PC-9 (cell line): ENCODE measurements at regions not wholly inside any gene's neighbourhood (a gene's known extent, or its start where the extent isn't known, plus 50 kb on each side); places are given as distances from the start of the nearest gene placed in this dataset.

Experiments used
- BruUV-seq: library from RNA; stranded (reverse); fragments of 400-500 nt; replicated peaks from 2 replicates; lab custom pipeline; 2021; lab: Mats Ljungman, UMichigan
- CTCF ChIA-PET: fragments of 300-600 bp; sonication (Branson Sonifier 250); formaldehyde crosslinking; loops from one replicate; lab custom pipeline; 2022; ENCODE audit warnings: antibody characterized with exemption; lab: Charles Lee
- POLR2A ChIA-PET: fragments of 300-600 bp; sonication (Branson Sonifier 250); formaldehyde crosslinking; loops from one replicate; lab custom pipeline; 2022; ENCODE audit warnings: antibody characterized with exemption; ENCODE audit not compliant: unreplicated experiment; lab: Charles Lee
- DNase-seq, 2 experiments: peaks; one replicate each; pipeline versions ENCODE4 v3.0.0 to v3.0.0-alpha.2; 2015 to 2022; ENCODE audit warnings: mixed read lengths in 1 of 2
- H2AFZ ChIP-seq: fragments of 200-600 bp; sonication (generic); 2 replicates; pipeline ENCODE4 v1.8.1; 2017; ENCODE audit warnings: antibody characterized with exemption
- H3F3A ChIP-seq: fragments of 200-600 bp; sonication (generic); 2 replicates; pipeline ENCODE4 v1.8.1; 2017; ENCODE audit warnings: antibody characterized with exemption, mild to moderate bottlenecking, low read depth; ENCODE audit not compliant: insufficient read depth
- H3K27ac ChIP-seq: fragments of 200-600 bp; sonication (generic); 2 replicates; pipeline ENCODE4 v1.6.1; 2016; ENCODE audit warnings: mixed run types
- H3K27me3 ChIP-seq: fragments of 200-600 bp; sonication (generic); 2 replicates; pipeline ENCODE4 v1.6.1; 2016; ENCODE audit warnings: low read depth, mixed run types; ENCODE audit not compliant: insufficient read depth
- H3K36me3 ChIP-seq: fragments of 200-600 bp; sonication (generic); 2 replicates; pipeline ENCODE4 v1.6.1; 2016; ENCODE audit warnings: low read depth, mixed run types
- H3K4me1 ChIP-seq: fragments of 200-600 bp; sonication (generic); replicated peaks from 2 replicates; pipeline ENCODE4 v1.6.1; 2016; ENCODE audit warnings: mixed run types; ENCODE audit not compliant: insufficient read depth
- H3K4me2 ChIP-seq: fragments of 200-600 bp; sonication (generic); 2 replicates; pipeline ENCODE4 v1.6.1; 2017; ENCODE audit warnings: mixed run types
- H3K4me3 ChIP-seq: fragments of 200-600 bp; sonication (generic); 2 replicates; pipeline ENCODE4 v1.6.1; 2016; ENCODE audit warnings: mixed run types
- H3K79me2 ChIP-seq: fragments of 200-600 bp; sonication (generic); 2 replicates; pipeline ENCODE4 v1.6.1; 2017; ENCODE audit warnings: low read depth, mixed run types
- H3K9me2 ChIP-seq: fragments of 200-600 bp; sonication (generic); 2 replicates; pipeline ENCODE4 v1.8.1; 2017; ENCODE audit warnings: mild to moderate bottlenecking; ENCODE audit not compliant: insufficient read depth
- H3K9me3 ChIP-seq: fragments of 200-600 bp; sonication (generic); 2 replicates; pipeline ENCODE4 v1.8.1; 2016; ENCODE audit warnings: low read depth; ENCODE audit not compliant: insufficient read depth
- H4K20me1 ChIP-seq: fragments of 200-600 bp; sonication (generic); 2 replicates; pipeline ENCODE4 v1.8.1; 2017; ENCODE audit not compliant: insufficient read depth
- CTCF ChIP-seq: fragments of 200-600 bp; sonication (generic); conservative IDR thresholded peaks from 2 replicates; pipeline ENCODE4 v1.6.1; 2017; ENCODE audit warnings: mixed run types, antibody characterized with exemption, mild to moderate bottlenecking, moderate library complexity
- EZH2 ChIP-seq: fragments of 200-600 bp; sonication (generic); IDR thresholded peaks from 2 replicates; pipeline ENCODE4 v1.8.0; 2017; ENCODE audit warnings: antibody characterized with exemption, low read depth
- intact Hi-C: fragments of 100-400 bp; cut with micrococcal nuclease; formaldehyde crosslinking; loops from one replicate; pipeline ENCODE4 v1.10.0; 2022; ENCODE audit not compliant: unreplicated experiment

- Histone ChIP-seq H3K9me2 (no peaks in the 10 kb centered on the region), H3K79me2 (no peaks in the 10 kb centered on the region), H3K27me3 (no peaks in the 10 kb centered on the region), H3K27ac (no peak overlapping the region), H3K4me1 (no peaks in the 10 kb centered on the region), H3F3A (no peaks in the 10 kb centered on the region), H4K20me1 (no peaks in the 10 kb centered on the region), H3K4me3 (no peak overlapping the region), H3K9me3 (no peaks in the 10 kb centered on the region), H3K4me2 (no peak overlapping the region), H3K36me3 (no peaks in the 10 kb centered on the region), H2AFZ (no peak overlapping the region)
- TF ChIP-seq CTCF (no peak), EZH2 (no peak)
- DNase-seq, result no peak
- intact Hi-C loops, result no loop called here
- BruUV-seq, result no TSS peak
- ChIA-PET CTCF (no interaction called here), POLR2A (no interaction called here)
These were observed 150.4 kb upstream of the ZC3H11B start for GRCh38 chr1:219763321-219763720.

GRCh38 chr1:219761208-219761860, 148.4 kb upstream of the ZC3H11B start:
- ChIA-PET CTCF (no interaction called here), POLR2A (no interaction called here)
- Histone ChIP-seq H4K20me1 (no peaks in the 10 kb centered on the region), H3K4me3 (no peak overlapping the region), H3K9me3 (no peaks in the 10 kb centered on the region), H3K4me1 (no peaks in the 10 kb centered on the region), H3F3A (no peaks in the 10 kb centered on the region), H2AFZ (no peak overlapping the region), H3K36me3 (no peaks in the 10 kb centered on the region), H3K27me3 (no peaks in the 10 kb centered on the region), H3K9me2 (no peaks in the 10 kb centered on the region), H3K4me2 (no peak overlapping the region), H3K27ac (no peak overlapping the region), H3K79me2 (no peaks in the 10 kb centered on the region)
- no peak for TF ChIP-seq CTCF
- TF ChIP-seq EZH2, result no peak
- no TSS peak for BruUV-seq
- no peak for DNase-seq
- intact Hi-C loops, result no loop called here

GRCh38 chr1:219759095-219759494, 146.2 kb upstream of the ZC3H11B start:
- no TSS peak for BruUV-seq
- ChIA-PET POLR2A (no interaction called here), CTCF (no interaction called here)
- DNase-seq, result no peak
- Histone ChIP-seq H3K36me3 (no peaks in the 10 kb centered on the region), H3K4me1 (no peaks in the 10 kb centered on the region), H3K79me2 (no peaks in the 10 kb centered on the region), H3F3A (no peaks in the 10 kb centered on the region), H2AFZ (no peak overlapping the region), H3K27me3 (no peaks in the 10 kb centered on the region), H3K4me3 (no peak overlapping the region), H3K9me2 (no peaks in the 10 kb centered on the region), H3K9me3 (no peaks in the 10 kb centered on the region), H4K20me1 (no peaks in the 10 kb centered on the region), H3K4me2 (no peak overlapping the region), H3K27ac (no peak overlapping the region)
- TF ChIP-seq CTCF (no peak), EZH2 (no peak)
- intact Hi-C loops, result no loop called here
